CD4-positive, alpha-beta T cell treated with Interleukin-1 beta for 1 hour (primary cell): ENCODE measurements at regions not wholly inside any gene's neighbourhood (a gene's known extent, or its start where the extent isn't known, plus 50 kb on each side); places are given as distances from the start of the nearest gene placed in this dataset.

Experiments
- DNase-seq, 2 donors: peaks; one replicate each; pipeline ENCODE4 v3.0.0-alpha.2; 2020 to 2022

DNA sequence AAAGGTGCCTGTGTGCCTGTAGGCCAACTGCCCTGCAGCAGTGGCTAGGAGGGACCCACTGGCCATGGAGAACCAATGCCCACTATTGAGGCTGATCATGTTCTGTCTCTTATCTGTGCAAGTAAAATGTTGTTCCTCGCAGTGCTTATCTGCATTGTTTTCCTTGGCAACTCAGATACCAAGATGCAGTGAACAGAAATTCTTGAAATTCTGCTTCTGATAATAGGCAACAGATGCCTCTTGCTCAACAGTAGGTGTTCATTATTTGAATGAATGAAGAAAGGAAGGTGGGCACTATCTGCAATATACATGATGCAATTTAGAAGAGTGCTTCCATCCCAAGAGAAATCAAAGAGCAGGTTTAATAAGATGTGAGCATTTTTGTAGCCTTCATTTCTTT lies 232.2 kb downstream of the NUAK1 start:
- DNase-seq: no peak

- DNase-seq: no peak
These were observed 230.8 kb downstream of the NUAK1 start for GRCh38 chr12:105907982-105908381.

- DNase-seq: no peak
These were observed 228.7 kb downstream of the NUAK1 start for GRCh38 chr12:105910030-105910429.

DNA sequence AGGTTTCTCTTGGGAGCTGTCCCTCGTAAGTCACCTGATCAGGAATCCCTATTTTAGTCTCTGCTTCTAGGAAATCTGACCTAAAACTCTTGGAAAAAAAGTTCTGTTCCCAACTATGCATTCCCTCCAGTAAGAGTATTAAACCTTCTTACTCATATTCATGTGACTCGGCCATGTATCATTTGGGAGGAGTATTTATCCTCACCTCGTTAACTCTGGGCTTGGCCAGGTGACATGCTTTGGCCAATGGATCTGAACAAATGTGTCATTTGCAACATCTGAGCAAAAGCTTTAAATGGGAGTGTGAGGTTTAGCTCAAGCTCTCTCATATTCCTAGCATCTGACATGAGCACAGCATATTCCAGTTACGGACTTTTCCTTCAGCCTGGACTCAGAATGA lies 226.8 kb downstream of the NUAK1 start:
- no peak for DNase-seq

- DNase-seq: no peak
These were observed 225.7 kb downstream of the NUAK1 start for GRCh38 chr12:105912882-105913678.

GRCh38 chr12:105915997-105916759 lies 222.6 kb downstream of the NUAK1 start:
- no peak for DNase-seq

DNA sequence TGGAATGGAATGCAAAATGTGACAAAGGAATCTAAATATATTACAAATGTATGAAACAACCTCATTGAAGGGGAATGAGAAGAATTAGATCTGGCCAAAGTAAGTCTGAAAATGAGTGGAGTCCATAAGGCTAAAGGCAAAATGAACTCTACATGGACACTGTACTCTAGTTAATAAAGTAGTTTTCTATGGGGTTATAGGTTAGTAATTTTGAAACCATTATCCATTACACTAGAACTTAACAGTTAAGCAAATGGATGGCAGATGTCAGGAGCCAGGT lies 222.1 kb downstream of the NUAK1 start:
- no peak for DNase-seq

GRCh38 chr12:105920161-105920684 lies 218.5 kb downstream of the NUAK1 start:
- no peak for DNase-seq

DNA sequence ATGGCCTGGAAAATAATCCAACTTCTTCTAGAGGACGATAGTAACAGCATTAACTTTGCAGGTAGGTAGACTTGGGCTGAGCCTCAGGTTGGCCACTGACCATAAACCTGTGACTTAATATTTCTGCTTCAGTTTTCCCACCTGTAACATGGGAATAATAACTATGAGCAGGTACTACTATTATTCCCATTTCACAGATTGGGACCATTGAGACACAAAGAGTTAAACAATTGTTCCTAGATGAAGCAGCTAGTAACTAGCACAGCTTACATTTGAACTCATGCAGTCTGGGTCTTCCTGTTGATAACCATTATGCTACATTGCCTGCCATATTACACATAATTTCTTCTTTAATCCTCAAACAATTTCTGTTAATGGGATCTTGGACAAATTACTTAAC lies 217.7 kb downstream of the NUAK1 start:
- DNase-seq: no peak

GRCh38 chr12:105921872-105922669 lies 216.7 kb downstream of the NUAK1 start:
- no peak for DNase-seq

DNA sequence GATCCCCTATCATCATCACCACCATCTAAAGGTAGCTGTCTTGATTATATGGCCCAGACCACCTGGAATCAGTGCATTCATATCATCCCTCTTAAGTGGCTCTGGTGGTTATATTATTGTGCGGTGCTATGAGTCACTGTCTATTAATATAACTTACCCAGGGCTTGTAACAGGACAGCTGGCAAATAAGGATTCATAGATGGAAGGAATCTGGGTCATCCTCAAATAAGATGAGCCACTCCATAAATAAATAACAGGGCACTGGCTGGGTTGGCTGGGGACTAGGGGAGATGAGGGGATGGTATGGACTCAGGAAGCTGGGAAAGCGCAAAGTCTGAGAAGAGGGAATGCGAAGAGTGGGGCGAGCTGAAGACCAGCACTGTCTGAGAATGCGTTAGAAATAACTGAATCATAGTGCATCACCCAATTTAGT lies 216.1 kb downstream of the NUAK1 start:
- DNase-seq: no peak

DNA sequence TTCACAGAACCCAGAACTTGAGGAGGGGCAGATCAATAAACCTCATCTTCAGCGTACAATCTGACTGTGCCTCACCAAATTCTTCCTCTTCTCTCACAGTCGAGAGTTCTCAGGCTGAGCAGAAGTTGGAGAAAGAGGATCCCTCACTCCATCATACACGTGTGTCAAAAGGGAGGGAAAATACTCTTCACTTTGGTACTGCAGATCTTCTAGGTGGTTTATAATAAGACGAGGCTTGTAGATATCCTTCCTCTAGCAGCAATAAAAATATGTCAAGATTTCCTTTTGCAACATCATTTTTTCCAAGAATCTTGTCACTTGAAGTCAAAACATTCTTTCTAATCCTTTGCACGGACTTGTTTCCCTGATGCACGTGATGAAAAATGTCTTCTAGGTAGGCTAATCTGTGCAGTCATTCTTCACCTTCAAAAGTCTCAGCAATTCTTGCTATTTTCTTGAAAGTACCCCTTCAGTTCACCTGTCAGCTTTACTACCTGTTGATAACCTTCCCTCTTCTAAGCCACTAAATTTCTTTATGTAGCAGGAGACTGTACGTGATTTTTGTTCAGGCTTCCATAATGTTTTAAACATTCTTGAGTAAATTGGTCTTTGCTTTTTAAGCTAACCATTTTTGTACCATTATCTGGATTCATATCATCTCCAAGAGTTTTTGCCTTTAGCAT lies 214.1 kb downstream of the NUAK1 start:
- no peak for DNase-seq

DNA sequence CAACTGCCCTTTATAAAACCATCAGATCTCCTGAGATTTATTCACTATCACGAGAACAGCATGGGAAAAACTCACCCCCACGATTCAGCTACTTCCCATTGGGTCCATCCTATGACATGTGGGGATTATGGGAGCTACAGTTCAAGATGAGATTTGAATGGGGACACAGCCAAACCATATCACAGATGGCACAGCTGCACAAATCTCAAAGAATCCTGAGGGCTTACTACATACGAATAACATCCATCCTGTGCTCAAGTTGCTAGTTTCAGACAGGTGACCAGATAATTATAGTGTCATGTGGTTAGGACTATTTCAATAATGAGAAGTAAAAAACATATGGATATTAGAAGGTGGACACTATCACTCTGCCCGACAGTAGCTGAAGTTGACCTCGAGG lies 211.2 kb downstream of the NUAK1 start:
- DNase-seq: no peak

GRCh38 chr12:105928436-105928835 lies 210.3 kb downstream of the NUAK1 start:
- DNase-seq: no peak

- no peak for DNase-seq
These were observed 209.6 kb downstream of the NUAK1 start for GRCh38 chr12:105929192-105929591.

GRCh38 chr12:105930557-105931503 lies 207.9 kb downstream of the NUAK1 start:
- no peak for DNase-seq

- no peak for DNase-seq
These were observed 206.8 kb downstream of the NUAK1 start for GRCh38 chr12:105931762-105932570.

- DNase-seq: no peak
These were observed 204.8 kb downstream of the NUAK1 start for GRCh38 chr12:105933671-105934665.

- no peak for DNase-seq
These were observed 203.6 kb downstream of the NUAK1 start for GRCh38 chr12:105935106-105935505.
